GM15510 (cell line): ENCODE measurements at regions not wholly inside any gene's neighbourhood (a gene's known extent, or its start where the extent isn't known, plus 50 kb on each side); places are given as distances from the start of the nearest gene placed in this dataset.

Experiments used
- POLR2A ChIP-seq: IDR thresholded peaks from 3 replicates; pipeline ENCODE4 v1.6.1; 2011; ENCODE audit warnings: borderline replicate concordance; ENCODE audit not compliant: insufficient read length; ENCODE audit errors: extremely low read depth

DNA sequence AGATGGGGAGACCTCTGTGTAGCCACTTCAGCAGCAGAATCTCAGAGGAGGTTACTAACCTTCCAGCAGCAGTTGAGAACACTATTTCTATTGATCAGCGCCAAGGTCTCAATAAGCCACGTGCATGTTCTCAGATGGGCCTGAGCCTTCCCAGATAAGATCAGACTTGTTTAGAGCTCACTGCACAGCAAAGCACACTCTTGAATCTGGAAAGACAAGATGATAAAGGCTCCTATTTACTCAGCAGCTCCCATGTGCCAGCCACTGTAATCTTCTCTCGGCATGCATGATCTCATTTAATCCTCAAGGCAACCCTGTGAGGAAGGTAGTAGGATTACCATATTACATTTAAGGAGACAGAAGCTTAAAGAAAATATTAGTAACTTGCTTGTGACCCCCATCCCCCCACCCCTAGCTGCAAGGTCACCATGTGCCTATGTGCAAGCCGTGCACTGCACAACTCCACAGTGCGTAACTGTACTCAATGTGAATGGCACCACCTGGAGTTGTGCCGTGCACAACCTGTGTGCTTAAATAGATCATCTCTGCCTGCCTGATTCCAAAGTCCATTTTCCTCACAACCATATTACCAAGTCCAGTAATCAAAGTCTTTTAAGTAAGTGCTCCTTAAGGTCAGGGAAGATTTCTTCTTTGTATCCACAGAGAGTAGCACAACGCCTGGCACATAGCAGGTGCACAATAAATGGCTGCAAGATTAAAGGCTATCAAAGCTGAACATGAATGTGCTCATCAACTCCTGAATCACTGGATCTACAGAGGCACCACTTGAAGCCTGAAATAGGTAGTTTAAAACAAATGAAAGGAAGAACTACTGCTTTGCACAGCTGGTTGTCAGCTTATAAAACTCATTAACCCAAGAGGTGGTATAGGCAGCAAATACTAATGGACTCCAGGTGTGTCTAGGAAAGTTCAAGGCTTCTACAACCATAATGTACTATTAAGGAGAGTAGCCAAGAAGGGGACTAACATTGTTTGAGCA is 293.8 kb downstream of the BUD13 start:
- TF ChIP-seq POLR2A: no peak

- TF ChIP-seq POLR2A: no peak
These were observed 294.6 kb downstream of the BUD13 start for GRCh38 chr11:116478205-116478604.

- no peak for TF ChIP-seq POLR2A
These were observed 298.9 kb downstream of the BUD13 start for GRCh38 chr11:116473790-116474346.

DNA sequence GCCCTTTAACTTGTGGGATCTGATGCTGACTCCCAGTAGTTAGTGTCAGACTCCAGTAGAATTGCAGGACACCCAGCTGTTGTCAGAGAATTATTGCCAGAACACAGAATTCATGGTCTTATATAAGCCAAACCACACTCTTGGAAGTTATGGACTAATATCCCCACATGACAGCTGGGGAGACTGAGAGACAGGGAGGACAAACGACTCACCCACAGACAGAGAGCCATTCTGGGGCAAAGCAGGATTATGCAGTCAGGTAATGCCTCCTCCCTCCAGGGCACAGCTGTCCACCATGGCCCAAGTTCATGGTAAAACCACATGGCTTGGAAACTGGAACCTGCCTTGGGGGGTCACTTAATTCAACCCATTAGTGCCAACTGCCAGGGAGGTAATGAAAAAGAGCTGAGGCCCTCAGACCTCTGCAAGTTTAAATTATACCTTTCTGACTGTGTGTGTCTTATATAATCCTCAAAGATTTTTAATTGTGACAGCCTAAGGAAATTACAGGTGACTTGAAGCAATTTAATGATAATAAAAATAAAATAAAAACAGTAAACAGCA is 299.5 kb downstream of the BUD13 start:
- TF ChIP-seq POLR2A: no peak

GRCh38 chr11:116472651-116473050 is 300.1 kb downstream of the BUD13 start:
- no peak for TF ChIP-seq POLR2A

DNA sequence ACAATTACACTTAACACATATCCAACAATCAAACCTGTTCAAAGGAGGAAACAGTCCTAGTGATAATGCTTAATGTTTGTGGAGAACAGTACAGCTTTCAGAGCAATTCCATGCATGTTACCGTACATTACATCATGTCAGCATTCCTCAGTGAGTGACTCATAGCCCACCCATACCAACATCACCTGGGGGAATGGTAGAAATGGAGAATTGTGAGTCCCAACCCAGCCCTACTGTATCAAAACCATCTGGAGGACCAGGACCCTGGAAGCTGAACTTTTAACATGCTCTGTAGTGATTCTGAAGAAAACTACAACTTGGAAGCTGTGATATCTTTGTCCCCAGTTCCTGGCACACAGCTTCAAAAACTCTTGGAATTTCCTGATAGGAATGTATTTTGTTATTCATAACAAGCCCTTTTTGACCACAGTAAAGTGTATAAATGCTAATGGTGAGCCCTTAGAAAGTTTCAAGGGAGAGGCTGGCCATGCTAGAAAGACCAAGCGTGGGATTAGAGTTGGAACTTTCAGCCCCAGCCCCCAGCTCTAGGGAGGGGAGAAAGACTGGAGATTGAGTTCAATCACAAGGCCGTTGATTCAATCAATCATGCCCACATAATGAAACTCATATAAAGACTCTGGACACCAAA is 301.1 kb downstream of the BUD13 start:
- TF ChIP-seq POLR2A: no peak

- TF ChIP-seq POLR2A: no peak
These were observed 304.1 kb downstream of the BUD13 start for GRCh38 chr11:116468699-116469098.

- TF ChIP-seq POLR2A: no peak
These were observed 305.0 kb downstream of the BUD13 start for GRCh38 chr11:116467823-116468222.

- no peak for TF ChIP-seq POLR2A
These were observed 306.0 kb downstream of the BUD13 start for GRCh38 chr11:116466801-116467200.

GRCh38 chr11:116466191-116466590 is 306.6 kb downstream of the BUD13 start:
- no peak for TF ChIP-seq POLR2A

GRCh38 chr11:116465056-116465455 is 307.7 kb downstream of the BUD13 start:
- no peak for TF ChIP-seq POLR2A

GRCh38 chr11:116461789-116462188 is 311.0 kb downstream of the BUD13 start:
- TF ChIP-seq POLR2A: no peak

DNA sequence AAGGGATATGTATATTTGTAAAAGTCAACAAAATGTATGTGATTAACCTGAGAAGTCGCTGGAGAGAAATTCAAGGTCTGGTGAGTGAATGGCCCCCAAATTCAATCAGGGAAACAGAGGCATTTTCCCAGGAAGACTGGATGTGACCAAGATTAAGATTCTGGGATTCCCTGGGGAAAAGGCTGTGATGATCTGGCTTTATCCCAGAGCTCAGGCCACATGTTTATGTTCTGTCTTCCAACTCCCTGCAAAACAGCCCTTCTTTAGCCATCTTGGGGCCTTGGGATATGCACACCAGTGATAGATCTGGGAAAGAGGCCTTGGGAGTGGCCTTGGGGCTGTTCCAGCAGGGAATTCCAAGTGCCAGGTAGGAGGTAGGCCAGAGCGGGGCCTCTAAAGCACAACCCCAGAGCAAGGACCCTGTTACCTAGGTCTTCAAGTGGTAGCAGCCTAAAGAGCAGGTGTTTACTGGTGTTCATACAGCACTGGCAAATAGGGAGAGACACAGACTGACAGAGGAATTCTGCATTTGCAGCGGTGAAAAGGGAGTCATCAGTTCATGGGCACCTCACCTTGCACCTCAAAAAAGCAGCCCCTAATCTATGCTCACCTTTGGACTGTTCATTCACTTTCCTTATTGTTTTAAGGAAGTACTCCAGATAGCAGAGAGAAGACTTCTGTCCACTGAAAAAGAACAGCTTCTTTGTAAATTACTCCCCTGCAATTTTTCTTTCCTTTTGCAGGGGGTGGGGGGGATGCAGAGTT is 312.4 kb downstream of the BUD13 start:
- no peak for TF ChIP-seq POLR2A
